AG04450 (cell line): ENCODE measurements at regions not wholly inside any gene's neighbourhood (a gene's known extent, or its start where the extent isn't known, plus 50 kb on each side); places are given as distances from the start of the nearest gene placed in this dataset.

Experiments
- CTCF ChIA-PET: fragments of 300-600, 350-600 bp; formaldehyde crosslinking; extraction: SDS; loops from one replicate; lab custom pipeline; 2022; ENCODE audit warnings: antibody characterized with exemption, inconsistent platforms; lab: Charles Lee
- POLR2A ChIA-PET: fragments of 350-600 bp; formaldehyde crosslinking; extraction: SDS; loops from one replicate; lab custom pipeline; 2021; ENCODE audit warnings: antibody characterized with exemption, inconsistent platforms; lab: Yijun Ruan, JAX
- DNase-seq: peaks from one replicate; pipeline ENCODE4 v3.0.0-alpha.2; 2011; ENCODE audit warnings: low read depth, low spot score
- H3K27ac ChIP-seq: one replicate; pipeline ENCODE4 v1.5.1; 2012; ENCODE audit warnings: low read depth, low read length, control low read depth
- H3K27me3 ChIP-seq: one replicate; pipeline ENCODE4 v1.6.0; 2012; ENCODE audit warnings: low read length; ENCODE audit not compliant: control insufficient read depth, insufficient read depth
- H3K4me3 ChIP-seq: 2 replicates; pipeline ENCODE4 v1.5.1; 2011; ENCODE audit warnings: mild to moderate bottlenecking, low read depth, low read length, control low read depth
- H3K9me3 ChIP-seq: 2 replicates; pipeline ENCODE4 v1.5.1; 2012; ENCODE audit warnings: low read length; ENCODE audit not compliant: control insufficient read depth, insufficient read depth
- CTCF ChIP-seq: IDR thresholded peaks from 2 replicates; pipeline ENCODE4 v1.5.1; 2011; ENCODE audit warnings: low read depth, low read length, control low read depth, inconsistent platforms

GRCh38 chr20:11338496-11339306 lies 579.0 kb upstream of the BTBD3 start:
- Histone ChIP-seq H3K27ac (no peak overlapping the region), H3K27me3 (no peaks in the 10 kb centered on the region), H3K9me3 (no peaks in the 10 kb centered on the region), H3K4me3 (no peak overlapping the region)
- ChIA-PET POLR2A (no interaction called here), CTCF (no interaction called here)
- DNase-seq = no peak
- no peak for TF ChIP-seq CTCF

DNA sequence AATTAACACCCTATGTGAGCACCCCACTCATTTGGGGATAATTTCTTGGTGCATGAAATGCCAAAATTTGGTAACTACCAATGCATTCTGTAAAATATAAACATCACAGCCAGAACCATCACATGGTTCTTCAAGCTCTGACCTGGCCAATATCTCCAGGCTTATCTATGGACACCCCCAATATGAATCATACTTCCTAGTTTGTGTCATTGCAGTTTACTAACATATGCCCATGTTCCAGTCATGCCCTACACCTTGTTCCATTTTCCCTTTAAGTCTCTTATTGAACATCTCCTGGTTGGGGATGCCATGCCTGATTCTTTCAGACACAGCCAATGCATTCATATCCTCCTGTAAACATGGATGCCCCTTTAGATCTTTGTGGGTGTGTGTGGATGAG lies 572.8 kb upstream of the BTBD3 start:
- TF ChIP-seq CTCF = no peak

GRCh38 chr20:11347738-11348137 lies 570.0 kb upstream of the BTBD3 start:
- H3K9me3 ChIP-seq = no peaks in the 10 kb centered on the region
- no peak for TF ChIP-seq CTCF
- ChIA-PET POLR2A (no interaction called here), CTCF (no interaction called here)
- no peak overlapping the region for H3K4me3 ChIP-seq
- DNase-seq = no peak
- H3K27ac ChIP-seq = no peak overlapping the region
- no peaks in the 10 kb centered on the region for H3K27me3 ChIP-seq

More for the DNA sequence above, 572.8 kb upstream of the BTBD3 start:
- Histone ChIP-seq H3K27me3 (no peaks in the 10 kb centered on the region), H3K4me3 (no peak overlapping the region), H3K27ac (no peak overlapping the region), H3K9me3 (no peaks in the 10 kb centered on the region)
- DNase-seq = no peak
- CTCF ChIA-PET = no interaction called here
- POLR2A ChIA-PET = no interaction called here

GRCh38 chr20:11350126-11351005 lies 567.3 kb upstream of the BTBD3 start:
- ChIA-PET POLR2A (interaction anchor here (0.5 to 0.6 kb wide), 3 partner anchors 259 to 679 kb away, joined by 3 to 4 read pairs (median 4); no protein-coding TSS in a partner anchor), CTCF (interaction anchor here (0.9 to 1.0 kb wide), 3 partner anchors 24 to 798 kb away, joined by 3 to 5 read pairs (median 4); no protein-coding TSS in a partner anchor)
- peak; percentile 41 for TF ChIP-seq CTCF
- Histone ChIP-seq H3K27me3 (no peaks in the 10 kb centered on the region), H3K4me3 (no peak overlapping the region), H3K27ac (no peak overlapping the region), H3K9me3 (no peaks in the 10 kb centered on the region)
- DNase-seq = peak; percentile 48
